ENCODE measurements at regions not wholly inside any gene's neighbourhood (a gene's known extent, or its start where the extent isn't known, plus 50 kb on each side); places are given as distances from the start of the nearest gene placed in this dataset.

GRCh38 chr4:27638163-27638915 lies 777.7 kb downstream of the STIM2 start:
- no peaks in the 10 kb centered on the region for H3K9me3 ChIP-seq (ENCODE audit: control insufficient read depth, insufficient read depth, low read depth, low read length)
- H3K4me3 ChIP-seq (ENCODE audit: low read depth in 2 of 2, low read length in 2 of 2) = no peak overlapping the region
- in situ Hi-C loops (cut with HindIII; ENCODE audit: low pct_unique_long_range_greater_than_20kb, low sequenced_read_pairs) (no loop called here), intact Hi-C loops (cut with micrococcal nuclease; ENCODE audit: unreplicated experiment) (no loop called here)
- no peak for DNase-seq (ENCODE audit: low read depth, low spot score)
- POLR2A ChIA-PET = no interaction called here
- no peak for TF ChIP-seq SIN3A (IDR thresholded peaks at IDR 0.05; ENCODE audit: borderline replicate concordance, insufficient read depth, low read depth, low read length)
- TF ChIP-seq, protein P1, sequence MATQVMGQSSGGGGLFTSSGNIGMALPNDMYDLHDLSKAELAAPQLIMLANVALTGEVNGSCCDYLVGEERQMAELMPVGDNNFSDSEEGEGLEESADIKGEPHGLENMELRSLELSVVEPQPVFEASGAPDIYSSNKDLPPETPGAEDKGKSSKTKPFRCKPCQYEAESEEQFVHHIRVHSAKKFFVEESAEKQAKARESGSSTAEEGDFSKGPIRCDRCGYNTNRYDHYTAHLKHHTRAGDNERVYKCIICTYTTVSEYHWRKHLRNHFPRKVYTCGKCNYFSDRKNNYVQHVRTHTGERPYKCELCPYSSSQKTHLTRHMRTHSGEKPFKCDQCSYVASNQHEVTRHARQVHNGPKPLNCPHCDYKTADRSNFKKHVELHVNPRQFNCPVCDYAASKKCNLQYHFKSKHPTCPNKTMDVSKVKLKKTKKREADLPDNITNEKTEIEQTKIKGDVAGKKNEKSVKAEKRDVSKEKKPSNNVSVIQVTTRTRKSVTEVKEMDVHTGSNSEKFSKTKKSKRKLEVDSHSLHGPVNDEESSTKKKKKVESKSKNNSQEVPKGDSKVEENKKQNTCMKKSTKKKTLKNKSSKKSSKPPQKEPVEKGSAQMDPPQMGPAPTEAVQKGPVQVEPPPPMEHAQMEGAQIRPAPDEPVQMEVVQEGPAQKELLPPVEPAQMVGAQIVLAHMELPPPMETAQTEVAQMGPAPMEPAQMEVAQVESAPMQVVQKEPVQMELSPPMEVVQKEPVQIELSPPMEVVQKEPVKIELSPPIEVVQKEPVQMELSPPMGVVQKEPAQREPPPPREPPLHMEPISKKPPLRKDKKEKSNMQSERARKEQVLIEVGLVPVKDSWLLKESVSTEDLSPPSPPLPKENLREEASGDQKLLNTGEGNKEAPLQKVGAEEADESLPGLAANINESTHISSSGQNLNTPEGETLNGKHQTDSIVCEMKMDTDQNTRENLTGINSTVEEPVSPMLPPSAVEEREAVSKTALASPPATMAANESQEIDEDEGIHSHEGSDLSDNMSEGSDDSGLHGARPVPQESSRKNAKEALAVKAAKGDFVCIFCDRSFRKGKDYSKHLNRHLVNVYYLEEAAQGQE (IDR thresholded peaks at IDR 0.05; ENCODE audit: insufficient read depth in 1 of 2, low read depth in 2 of 2, low read length in 1 of 2) = no peak
- H3K36me3 ChIP-seq (ENCODE audit: control insufficient read depth, insufficient read depth, low read length) = no peaks in the 10 kb centered on the region
- H3K27me3 ChIP-seq (ENCODE audit: control insufficient read depth, insufficient read depth, low read length) = no peaks in the 10 kb centered on the region
- no peaks in the 10 kb centered on the region for H3K4me1 ChIP-seq (ENCODE audit: control insufficient read depth, insufficient read depth, low read length)
- ATAC-seq = no peak
- no peak overlapping the region for H3K27ac ChIP-seq (ENCODE audit: low read length)
- no TSS peak for BruUV-seq (replicated peaks)
- CTCF ChIA-PET = no interaction called here

DNA sequence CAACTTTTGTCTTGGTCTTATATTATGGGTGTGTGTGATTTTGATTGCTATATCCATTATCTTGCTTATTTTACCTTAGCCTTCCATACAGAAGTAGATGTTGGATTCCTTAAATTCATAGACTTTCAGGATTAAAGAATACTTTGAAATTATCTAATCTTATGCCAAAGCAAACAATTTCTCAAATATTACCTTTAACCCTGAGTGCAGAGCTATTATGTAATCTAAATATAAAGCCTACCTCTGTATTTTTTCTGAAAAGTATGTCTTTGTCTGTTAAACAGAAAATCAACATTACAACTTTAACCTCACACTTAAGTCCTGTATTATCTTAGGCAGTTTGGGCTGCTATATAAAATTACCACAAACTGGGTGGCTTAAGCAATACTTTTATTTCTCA lies 782.5 kb downstream of the STIM2 start:
- CTCF ChIA-PET = no interaction called here
- TF ChIP-seq POLR2AphosphoS5 (IDR thresholded peaks at IDR 0.05; ENCODE audit: low read depth, low read length) (no peak), TCF7L2 (IDR thresholded peaks at IDR 0.05; ENCODE audit: low read depth, low read length) (no peak), SIN3A (IDR thresholded peaks at IDR 0.05; ENCODE audit: borderline replicate concordance, insufficient read depth, low read depth, low read length) (no peak)
- TF ChIP-seq, protein P2, sequence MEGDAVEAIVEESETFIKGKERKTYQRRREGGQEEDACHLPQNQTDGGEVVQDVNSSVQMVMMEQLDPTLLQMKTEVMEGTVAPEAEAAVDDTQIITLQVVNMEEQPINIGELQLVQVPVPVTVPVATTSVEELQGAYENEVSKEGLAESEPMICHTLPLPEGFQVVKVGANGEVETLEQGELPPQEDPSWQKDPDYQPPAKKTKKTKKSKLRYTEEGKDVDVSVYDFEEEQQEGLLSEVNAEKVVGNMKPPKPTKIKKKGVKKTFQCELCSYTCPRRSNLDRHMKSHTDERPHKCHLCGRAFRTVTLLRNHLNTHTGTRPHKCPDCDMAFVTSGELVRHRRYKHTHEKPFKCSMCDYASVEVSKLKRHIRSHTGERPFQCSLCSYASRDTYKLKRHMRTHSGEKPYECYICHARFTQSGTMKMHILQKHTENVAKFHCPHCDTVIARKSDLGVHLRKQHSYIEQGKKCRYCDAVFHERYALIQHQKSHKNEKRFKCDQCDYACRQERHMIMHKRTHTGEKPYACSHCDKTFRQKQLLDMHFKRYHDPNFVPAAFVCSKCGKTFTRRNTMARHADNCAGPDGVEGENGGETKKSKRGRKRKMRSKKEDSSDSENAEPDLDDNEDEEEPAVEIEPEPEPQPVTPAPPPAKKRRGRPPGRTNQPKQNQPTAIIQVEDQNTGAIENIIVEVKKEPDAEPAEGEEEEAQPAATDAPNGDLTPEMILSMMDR (IDR thresholded peaks at IDR 0.05) = no peak
- TF ChIP-seq, protein P1 (IDR thresholded peaks at IDR 0.05; ENCODE audit: insufficient read depth in 1 of 2, low read depth in 2 of 2, low read length in 1 of 2) = no peak
- intact Hi-C loops (cut with micrococcal nuclease; ENCODE audit: unreplicated experiment) = no loop called here

More for the DNA sequence above, 782.5 kb downstream of the STIM2 start:
- Histone ChIP-seq H3K27ac (ENCODE audit: low read length) (no peak overlapping the region), H3K4me1 (ENCODE audit: control insufficient read depth, insufficient read depth, low read length) (no peaks in the 10 kb centered on the region), H3K36me3 (ENCODE audit: control insufficient read depth, insufficient read depth, low read length) (no peaks in the 10 kb centered on the region), H3K9me3 (ENCODE audit: control insufficient read depth, insufficient read depth, low read depth, low read length) (no peaks in the 10 kb centered on the region), H3K4me3 (ENCODE audit: low read depth in 2 of 2, low read length in 2 of 2) (no peak overlapping the region), H3K27me3 (ENCODE audit: control insufficient read depth, insufficient read depth, low read length) (no peaks in the 10 kb centered on the region)
- POLR2A ChIA-PET = no interaction called here
- ATAC-seq = no peak
- no TSS peak for BruUV-seq (replicated peaks)
- in situ Hi-C loops (cut with HindIII; ENCODE audit: low pct_unique_long_range_greater_than_20kb, low sequenced_read_pairs) = no loop called here
- DNase-seq (ENCODE audit: low read depth, low spot score) = no peak

Data from Panc1 (cell line).